Globus pallidus (tissue), 1 donor: ENCODE measurements at regions not wholly inside any gene's neighbourhood (a gene's known extent, or its start where the extent isn't known, plus 50 kb on each side); places are given as distances from the start of the nearest gene placed in this dataset.

Experiments
- DNase-seq: peaks from one replicate; pipeline ENCODE4 v3.0.0-alpha.2; 2015; ENCODE audit warnings: low spot score

DNA sequence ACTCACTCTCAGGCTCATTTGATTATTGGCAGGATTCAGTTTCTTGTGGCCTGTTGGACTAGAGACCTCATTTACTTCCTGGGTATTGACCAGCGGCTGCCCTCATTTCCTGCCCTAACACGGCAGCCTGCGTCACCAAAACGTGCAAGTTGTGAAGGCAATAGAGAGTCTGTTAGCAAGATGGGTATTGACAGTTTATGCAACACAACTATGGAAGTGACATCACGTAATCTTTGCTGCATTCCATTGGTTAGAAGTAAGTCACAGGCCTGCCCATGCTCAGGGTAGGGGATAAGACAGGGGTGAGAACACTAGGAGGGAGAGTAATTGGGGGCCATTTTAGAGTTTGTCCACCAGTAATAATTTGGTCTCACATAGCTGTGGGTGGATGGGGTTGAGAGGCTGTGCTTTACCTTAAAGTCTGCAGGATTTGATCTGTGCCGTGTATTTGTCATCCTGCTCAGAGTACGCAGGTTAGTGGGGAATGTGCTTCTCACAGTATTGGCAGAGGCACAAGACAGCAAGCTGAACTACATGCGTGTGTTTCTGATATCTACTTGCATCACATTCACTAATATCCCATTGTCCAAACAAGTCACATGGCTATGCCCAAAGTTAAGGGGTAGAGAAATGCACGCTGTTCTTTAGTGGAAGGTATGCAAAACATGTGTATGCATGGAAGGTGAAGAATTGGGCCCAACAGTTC lies 83.3 kb downstream of the EDEM1 start:
- no peak for DNase-seq

DNA sequence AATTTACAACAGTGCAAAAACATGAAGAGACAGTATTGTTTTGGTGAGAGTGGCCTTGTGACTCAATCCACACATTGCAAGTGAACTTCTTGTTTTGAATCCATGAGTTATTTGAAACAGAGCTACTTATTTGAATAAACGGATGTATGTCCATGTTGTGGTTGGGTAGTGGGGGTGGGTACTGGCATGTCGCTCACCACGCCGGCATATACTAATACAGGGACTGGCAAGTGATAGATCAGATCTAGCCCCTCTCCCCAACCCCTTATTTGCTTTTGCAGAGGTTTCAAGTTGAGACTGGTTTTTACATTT lies 83.8 kb downstream of the EDEM1 start:
- no peak for DNase-seq

DNA sequence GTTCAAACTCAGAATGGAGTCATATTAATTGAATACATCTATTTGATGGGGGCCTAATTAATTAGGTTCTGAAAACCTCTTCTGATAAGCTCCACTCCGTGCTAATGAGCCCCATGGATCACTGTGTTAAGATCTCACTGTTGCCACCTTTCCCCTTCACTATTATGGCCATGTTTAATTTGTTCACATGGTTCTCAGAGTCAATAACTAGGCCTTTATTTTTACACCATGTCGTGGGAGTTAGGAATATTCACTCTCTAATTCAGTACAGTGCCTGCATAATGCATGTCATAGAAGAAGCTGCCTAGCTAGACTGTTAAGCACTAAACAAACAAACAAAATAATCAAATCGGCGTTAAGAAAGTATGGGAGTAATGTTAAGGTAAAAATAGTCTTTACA lies 84.9 kb downstream of the EDEM1 start:
- DNase-seq, result no peak

GRCh38 chr3:5274091-5274490 lies 86.6 kb downstream of the EDEM1 start:
- no peak for DNase-seq

- DNase-seq, result no peak
Measured at GRCh38 chr3:5275529-5275928, 88.0 kb downstream of the EDEM1 start.

GRCh38 chr3:5276934-5277333 lies 89.4 kb downstream of the EDEM1 start:
- DNase-seq, result no peak

GRCh38 chr3:5277612-5278236 lies 90.2 kb downstream of the EDEM1 start:
- no peak for DNase-seq

- no peak for DNase-seq
Measured at GRCh38 chr3:5278666-5279065, 91.2 kb downstream of the EDEM1 start.

DNA sequence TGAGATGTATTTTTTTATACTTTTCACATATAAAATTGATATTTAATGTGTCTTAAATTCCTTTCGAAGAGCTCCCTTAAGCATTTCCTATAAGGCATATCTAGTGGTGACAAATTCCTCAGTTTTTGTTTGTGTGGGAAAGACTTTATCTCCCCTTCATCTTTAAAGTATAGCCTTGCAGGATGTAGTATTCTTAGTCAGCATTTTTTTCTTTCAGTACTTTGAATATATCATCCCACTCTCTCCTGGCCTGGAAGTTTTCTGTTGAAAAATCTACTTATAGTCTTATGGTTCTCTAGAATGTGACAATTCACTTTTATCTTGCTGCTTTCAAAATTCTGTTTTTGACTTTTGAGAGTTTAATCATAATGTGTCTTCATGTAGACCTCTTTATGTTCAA lies 95.2 kb downstream of the EDEM1 start:
- no peak for DNase-seq

- DNase-seq, result no peak
Measured at GRCh38 chr3:5285439-5285838, 97.9 kb downstream of the EDEM1 start.

DNA sequence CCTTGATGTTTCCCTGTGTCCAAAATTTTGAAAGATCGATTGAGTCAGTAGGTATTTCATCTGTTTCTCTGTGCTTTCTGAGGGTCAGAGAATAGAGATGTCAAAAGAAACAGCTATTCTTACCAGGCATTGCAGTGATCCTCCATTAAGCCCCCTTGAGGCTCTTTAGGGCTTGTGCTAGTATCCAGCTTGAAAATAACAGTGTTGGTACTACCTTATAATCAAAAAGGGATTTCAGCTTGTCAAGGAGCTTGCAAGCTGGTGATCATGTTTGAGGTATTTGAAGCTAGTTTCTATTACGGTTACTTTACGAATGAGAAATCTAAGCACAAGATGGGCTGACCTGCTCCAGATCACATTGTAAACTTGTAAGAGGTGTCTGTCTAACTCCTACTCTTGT lies 103.4 kb downstream of the EDEM1 start:
- DNase-seq, result no peak

GRCh38 chr3:5292512-5292911 lies 105.0 kb downstream of the EDEM1 start:
- no peak for DNase-seq

DNA sequence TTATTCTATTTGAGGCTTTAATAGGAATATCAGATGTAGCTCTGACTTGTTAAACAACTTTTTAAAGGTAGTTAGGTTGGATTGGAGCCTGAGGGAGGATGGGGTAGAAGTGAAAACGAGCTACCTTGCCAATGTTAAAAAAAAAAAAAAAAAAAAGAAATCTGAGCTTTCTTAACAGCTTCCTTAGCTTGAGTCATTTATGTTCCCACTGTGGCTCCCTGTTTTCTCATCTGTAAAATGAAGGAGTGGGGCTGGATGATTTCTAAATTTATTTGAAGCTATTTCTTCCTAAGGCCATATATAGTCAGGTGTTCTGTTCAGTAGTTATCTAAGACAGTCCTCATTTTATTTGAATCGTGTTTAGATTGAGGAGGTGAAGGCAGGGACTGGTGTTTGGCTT lies 105.7 kb downstream of the EDEM1 start:
- DNase-seq, result no peak

GRCh38 chr3:5294356-5294755 lies 106.8 kb downstream of the EDEM1 start:
- DNase-seq, result no peak

- no peak for DNase-seq
Measured at GRCh38 chr3:5295191-5295690, 107.7 kb downstream of the EDEM1 start.

DNA sequence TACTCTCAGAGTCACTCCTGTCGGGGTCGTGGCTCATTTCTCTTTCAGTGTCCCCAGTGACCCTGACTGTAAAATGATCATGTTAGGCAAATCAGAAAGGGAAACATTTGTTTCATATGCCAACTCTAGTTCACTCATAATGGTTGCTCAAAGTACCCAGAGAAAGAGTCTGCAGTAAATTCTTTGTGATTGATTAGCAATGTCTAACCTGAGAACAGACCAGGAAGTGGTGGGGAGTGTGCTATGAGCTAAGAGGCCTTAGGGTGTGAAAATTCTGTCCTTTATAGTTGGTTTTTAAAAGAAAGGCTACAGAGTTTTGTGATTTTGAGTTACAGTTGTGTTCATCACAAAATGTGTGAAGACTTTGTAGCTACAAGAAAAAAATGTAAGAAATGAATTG lies 108.9 kb downstream of the EDEM1 start:
- no peak for DNase-seq

GRCh38 chr3:5297895-5298294 lies 110.4 kb downstream of the EDEM1 start:
- DNase-seq, result no peak

DNA sequence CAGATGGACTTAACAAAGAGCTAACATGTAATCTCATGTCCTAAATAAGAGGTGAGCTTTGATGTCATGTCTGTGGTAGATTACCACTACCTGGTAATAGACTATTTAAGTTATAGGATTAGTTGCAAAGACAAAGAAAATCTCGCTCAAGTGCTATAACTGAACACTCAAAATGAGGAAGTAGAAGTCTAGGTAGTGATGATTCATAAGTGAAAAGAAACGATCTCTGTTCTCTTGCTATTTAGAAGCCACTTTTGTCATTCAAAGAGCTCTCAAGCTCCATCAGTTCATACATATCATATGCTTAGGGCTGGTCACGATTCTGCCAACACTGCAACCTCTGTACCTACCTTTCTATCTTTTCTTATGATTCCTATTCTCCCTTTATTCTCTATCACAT lies 110.9 kb downstream of the EDEM1 start:
- no peak for DNase-seq

DNA sequence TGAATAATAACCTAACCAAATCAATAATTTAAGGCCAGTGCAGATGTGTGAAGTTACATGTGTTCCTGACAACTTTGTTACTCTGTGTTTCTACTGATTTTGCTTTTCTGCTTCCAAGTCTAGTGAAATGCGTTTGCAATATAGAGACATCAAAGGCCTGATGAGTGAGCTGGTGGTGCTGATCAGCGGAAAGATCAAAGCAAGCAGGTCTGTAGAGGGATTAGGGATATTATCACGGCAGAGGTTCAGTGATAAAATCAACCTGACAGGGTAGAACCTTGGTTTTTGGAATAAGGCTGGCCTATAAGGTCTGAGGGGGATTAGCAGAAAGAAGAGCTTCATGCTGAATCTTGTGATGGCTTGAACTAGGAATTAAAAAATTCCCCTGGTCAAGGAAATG lies 111.7 kb downstream of the EDEM1 start:
- DNase-seq, result no peak

DNA sequence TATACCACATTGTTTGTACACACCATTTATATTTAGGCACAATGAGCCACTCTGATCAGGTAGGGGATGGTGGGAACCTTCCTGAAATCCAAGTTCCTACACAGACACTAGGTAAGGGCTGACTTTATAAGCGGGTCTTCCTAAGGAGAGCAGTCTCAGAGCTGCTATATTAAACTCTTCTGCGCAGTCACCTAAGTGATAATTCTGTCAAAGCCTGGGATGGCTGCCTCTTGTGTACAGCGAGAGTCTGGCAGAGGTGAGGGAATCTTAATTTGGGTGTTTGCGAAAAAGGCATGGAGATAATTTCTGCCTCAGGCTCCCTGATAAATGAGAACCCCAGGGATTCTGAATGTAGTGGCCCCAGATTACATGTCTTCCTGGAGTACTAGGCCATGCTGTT lies 113.1 kb downstream of the EDEM1 start:
- DNase-seq, result no peak

GRCh38 chr3:5301651-5302297 lies 114.3 kb downstream of the EDEM1 start:
- no peak for DNase-seq

DNA sequence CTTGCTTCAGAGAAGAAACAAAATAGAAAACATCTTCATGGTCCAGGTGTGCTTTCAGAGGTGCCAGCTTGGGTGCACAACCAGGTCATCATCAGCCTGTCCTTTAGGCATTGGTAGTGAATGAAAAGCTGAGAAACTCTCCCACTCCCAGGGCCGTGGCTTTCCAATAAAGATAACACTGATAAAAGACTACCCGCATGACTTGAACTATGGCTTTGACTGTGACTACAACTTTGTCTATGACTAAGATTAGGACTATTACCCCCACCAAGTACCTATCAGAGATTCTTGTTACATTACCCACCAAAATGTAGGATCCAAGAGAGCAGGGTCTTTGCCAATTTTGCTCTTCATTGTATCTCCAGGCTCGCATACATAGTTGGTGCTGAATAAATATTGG lies 115.2 kb downstream of the EDEM1 start:
- DNase-seq, result no peak

DNA sequence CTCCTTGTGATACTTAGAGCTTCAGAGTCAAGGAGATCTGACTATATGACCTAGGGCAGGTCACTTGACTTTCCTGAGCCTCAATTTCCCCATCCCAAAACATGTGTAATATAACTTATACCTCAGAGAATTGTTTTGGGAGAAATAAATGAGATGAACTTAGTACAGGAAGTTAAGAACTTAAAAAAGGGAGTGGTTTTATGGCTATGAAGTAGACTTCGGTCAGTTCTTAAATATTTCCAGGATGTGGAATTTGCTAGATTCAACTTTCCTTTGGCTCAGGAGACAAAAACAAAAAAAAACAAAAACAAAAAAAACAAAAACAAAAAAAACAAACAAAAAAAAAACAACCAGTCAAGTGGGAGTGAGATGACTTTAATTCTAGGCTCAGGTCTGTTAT lies 116.7 kb downstream of the EDEM1 start:
- no peak for DNase-seq
